HEK293 (cell line): ENCODE measurements at regions not wholly inside any gene's neighbourhood (a gene's known extent, or its start where the extent isn't known, plus 50 kb on each side); places are given as distances from the start of the nearest gene placed in this dataset.

Experiments used
- CTCF ChIA-PET: fragments of 350-600 bp; formaldehyde crosslinking; extraction: SDS; loops from one replicate; lab custom pipeline; 2021; ENCODE audit warnings: antibody characterized with exemption; lab: Yijun Ruan, JAX
- POLR2A ChIA-PET: fragments of 300-600 bp; formaldehyde crosslinking; extraction: SDS; loops from one replicate; lab custom pipeline; 2020; ENCODE audit warnings: antibody characterized with exemption, inconsistent platforms; lab: Yijun Ruan, JAX
- H3K27ac ChIP-seq: fragments of 200-500 bp; sonication (Bioruptor generic); 2 replicates; pipeline ENCODE4 v1.5.1; 2014; ENCODE audit warnings: low read depth, low read length, control low read depth, inconsistent platforms; ENCODE audit errors: extremely low read depth
- H3K36me3 ChIP-seq, 2 experiments: fragments of 200-500 bp in 1 of 2; sonication (Bioruptor generic) in 1 of 2; 1 replicate in 1 of 2; 2 replicates in 1 of 2; pipeline ENCODE4 v1.5.1; 2014 to 2017; ENCODE audit warnings: inconsistent platforms in 2 of 2, low read length in 2 of 2; ENCODE audit not compliant: control insufficient read depth in 2 of 2, insufficient read depth in 1 of 2
- H3K4me1 ChIP-seq: fragments of 200-500 bp; sonication (Bioruptor generic); 2 replicates; pipeline ENCODE4 v1.5.1; 2014; ENCODE audit warnings: mild to moderate bottlenecking, low read length, inconsistent platforms; ENCODE audit not compliant: control insufficient read depth, insufficient read depth
- H3K4me3 ChIP-seq: 2 replicates; pipeline ENCODE4 v1.5.1; 2011; ENCODE audit warnings: low read depth, mild to moderate bottlenecking, control low read depth, low read length, moderate library complexity
- H3K9me3 ChIP-seq: fragments of 200-500 bp; sonication (Bioruptor generic); 2 replicates; pipeline ENCODE4 v1.5.1; 2014; ENCODE audit warnings: low read depth, low read length, inconsistent platforms; ENCODE audit not compliant: control insufficient read depth, insufficient read depth
- EGR2 ChIP-seq: fragments of 450-650 bp; formaldehyde crosslinking; IDR thresholded peaks from 2 replicates; pipeline ENCODE4 v1.5.1; 2016; ENCODE audit warnings: low read depth, missing biosample characterization, missing genetic modification characterization
- IKZF3 ChIP-seq: fragments of 450-650 bp; IDR thresholded peaks from 2 replicates; pipeline ENCODE4 v1.5.0; 2018; ENCODE audit warnings: missing biosample characterization, mild to moderate bottlenecking, missing genetic modification characterization, moderate library complexity
- KLF7 ChIP-seq: fragments of 450-650 bp; formaldehyde crosslinking; IDR thresholded peaks from 2 replicates; pipeline ENCODE4 v1.5.1; 2016; ENCODE audit warnings: missing biosample characterization, missing genetic modification characterization, borderline replicate concordance
- KLF8 ChIP-seq: fragments of 450-650 bp; formaldehyde crosslinking; IDR thresholded peaks from 2 replicates; pipeline ENCODE4 v1.5.1; 2016; ENCODE audit warnings: missing biosample characterization, missing genetic modification characterization
- PRDM1 ChIP-seq: fragments of 450-650 bp; formaldehyde crosslinking; IDR thresholded peaks from 2 replicates; pipeline ENCODE4; 2016; ENCODE audit warnings: missing biosample characterization, missing genetic modification characterization
- TSHZ1 ChIP-seq: fragments of 450-650 bp; formaldehyde crosslinking; IDR thresholded peaks from 2 replicates; pipeline ENCODE4 v1.5.1; 2016; ENCODE audit warnings: missing biosample characterization, missing genetic modification characterization, borderline replicate concordance
- ZBTB21 ChIP-seq: fragments of 450-650 bp; formaldehyde crosslinking; IDR thresholded peaks from 2 replicates; pipeline ENCODE4 v1.5.1; 2017; ENCODE audit warnings: missing biosample characterization, missing genetic modification characterization
- ZFP69B ChIP-seq: fragments of 450-650 bp; formaldehyde crosslinking; IDR thresholded peaks from 2 replicates; pipeline ENCODE4 v1.5.1; 2016; ENCODE audit warnings: missing biosample characterization, missing genetic modification characterization
- ZNF132 ChIP-seq: fragments of 450-650 bp; formaldehyde crosslinking; IDR thresholded peaks from 2 replicates; pipeline ENCODE4 v1.5.1; 2017; ENCODE audit warnings: missing biosample characterization, missing genetic modification characterization, borderline replicate concordance
- ZNF133 ChIP-seq: fragments of 450-650 bp; formaldehyde crosslinking; IDR thresholded peaks from 2 replicates; pipeline ENCODE4 v1.5.1; 2016; ENCODE audit warnings: missing biosample characterization, missing genetic modification characterization
- ZNF202 ChIP-seq: fragments of 450-650 bp; formaldehyde crosslinking; IDR thresholded peaks from 2 replicates; pipeline ENCODE4 v1.5.1; 2016; ENCODE audit warnings: missing biosample characterization, missing genetic modification characterization, borderline replicate concordance
- ZNF366 ChIP-seq: fragments of 450-650 bp; formaldehyde crosslinking; conservative IDR thresholded peaks from 2 replicates; pipeline ENCODE4 v1.5.1; 2016; ENCODE audit warnings: missing biosample characterization, missing genetic modification characterization
- ZNF416 ChIP-seq: fragments of 450-650 bp; formaldehyde crosslinking; IDR thresholded peaks from 2 replicates; pipeline ENCODE4 v1.5.1; 2016; ENCODE audit warnings: missing biosample characterization, missing genetic modification characterization
- ZNF596 ChIP-seq: fragments of 450-650 bp; IDR thresholded peaks from 2 replicates; pipeline ENCODE4 v1.5.0; 2018; ENCODE audit warnings: missing biosample characterization, mild to moderate bottlenecking, missing genetic modification characterization, moderate library complexity
- ZNF747 ChIP-seq: fragments of 450-650 bp; formaldehyde crosslinking; IDR thresholded peaks from 2 replicates; pipeline ENCODE4 v1.5.1; 2016; ENCODE audit warnings: missing biosample characterization, missing genetic modification characterization
- ZXDB ChIP-seq: fragments of 450-650 bp; formaldehyde crosslinking; IDR thresholded peaks from 2 replicates; pipeline ENCODE4 v1.5.1; 2016; ENCODE audit warnings: missing biosample characterization, missing genetic modification characterization
- TF ChIP-seq, protein P1 (sequence below): fragments of 450-650 bp; formaldehyde crosslinking; IDR thresholded peaks from 2 replicates; pipeline ENCODE4 v1.5.1; 2016; ENCODE audit warnings: missing biosample characterization, missing genetic modification characterization

DNA sequence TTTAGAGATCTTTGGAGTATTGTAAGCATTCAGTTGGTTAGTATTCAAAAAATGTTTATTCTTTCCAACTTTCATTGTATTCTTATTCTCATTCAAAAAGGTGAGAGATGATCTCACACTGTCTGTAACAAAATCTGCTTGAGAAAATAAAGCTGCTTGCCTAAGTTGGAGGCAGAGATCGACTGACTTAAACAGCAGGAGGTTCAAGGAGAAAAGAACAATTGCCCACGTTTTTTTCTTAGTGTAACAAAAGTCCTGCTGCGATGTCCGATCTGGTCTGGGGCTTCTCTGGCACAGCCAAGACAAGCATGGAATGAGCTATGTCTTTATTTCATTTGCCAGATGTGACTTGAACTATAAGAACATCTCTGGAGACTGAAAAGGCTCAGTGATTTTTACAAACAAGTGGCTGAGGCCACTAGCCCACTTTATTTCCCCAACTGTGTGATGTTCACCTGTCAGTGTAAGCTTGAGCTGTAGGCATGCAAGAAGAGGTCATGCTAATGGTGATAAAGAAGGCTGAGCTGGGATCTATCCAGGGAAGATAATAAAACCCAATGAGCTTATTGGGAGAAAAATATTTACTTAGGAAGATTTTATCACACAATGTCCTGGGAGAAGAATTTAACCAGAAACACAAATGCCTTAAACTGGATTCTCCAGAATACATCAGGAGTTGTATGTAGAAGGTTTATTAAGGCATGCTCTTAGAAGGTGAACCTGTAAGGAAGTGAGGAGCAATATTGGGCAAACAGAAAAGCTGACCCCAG lies 580.1 kb upstream of the BTBD3 start (continued):
- no peak for TF ChIP-seq TSHZ1 (tag by site-specific recombination)
- no peak for TF ChIP-seq KLF7 (tag by site-specific recombination)
- TF ChIP-seq ZNF416 (tag by site-specific recombination), result no peak

DNA sequence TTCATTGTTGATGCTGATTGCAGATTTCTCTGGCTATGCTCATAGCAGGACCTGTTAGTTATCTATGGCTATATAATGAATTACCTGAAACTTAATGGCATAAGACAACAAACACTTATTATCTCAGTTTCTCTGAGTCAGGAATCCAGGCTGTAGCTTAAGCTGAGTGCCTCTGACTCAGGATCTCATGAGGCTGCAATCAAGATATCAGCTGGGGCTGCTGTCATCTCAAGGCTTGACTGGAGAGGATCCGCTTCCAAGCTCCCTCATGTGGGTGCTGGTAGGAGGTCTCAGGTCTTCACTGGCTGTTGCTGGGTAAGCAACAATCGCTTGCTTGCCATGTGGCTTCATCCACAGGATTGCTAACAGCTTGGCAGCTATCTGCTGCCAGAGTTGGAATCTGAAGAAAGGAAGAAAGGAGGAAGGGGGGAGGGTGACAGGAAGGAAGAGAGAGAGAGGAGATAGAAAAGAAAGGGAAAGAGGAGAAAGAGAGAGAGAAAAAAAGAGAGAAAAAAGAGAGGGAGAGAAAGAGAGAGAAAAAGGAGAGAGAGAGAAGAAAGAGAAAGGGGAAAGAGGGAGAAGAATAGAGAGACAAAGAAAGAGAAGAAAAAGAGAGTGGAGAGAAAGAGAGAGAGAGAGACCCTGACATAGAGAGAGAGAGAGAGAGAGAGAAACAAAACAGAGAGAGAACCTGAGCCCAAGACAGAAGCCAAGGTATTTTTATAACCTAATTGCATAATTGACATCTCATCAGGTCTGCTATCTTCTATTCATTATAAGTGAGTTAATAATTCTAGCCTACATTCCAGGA lies 579.0 kb upstream of the BTBD3 start:
- CTCF ChIA-PET, result no interaction called here
- TF ChIP-seq EGR2 (tag by site-specific recombination) (no peak), ZNF747 (tag by site-specific recombination) (no peak), ZXDB (no peak), ZFP69B (tag by site-specific recombination) (no peak), KLF8 (tag by site-specific recombination) (no peak), ZNF132 (tag by site-specific recombination) (no peak), ZNF202 (tag by site-specific recombination) (no peak), PRDM1 (tag by site-specific recombination) (peak; percentile 80), IKZF3 (tag by site-specific recombination) (no peak), ZNF366 (peak; percentile 41; the same call in 1 of the 2 replicates), ZNF596 (peak; percentile 90)
- TF ChIP-seq, protein P1, sequence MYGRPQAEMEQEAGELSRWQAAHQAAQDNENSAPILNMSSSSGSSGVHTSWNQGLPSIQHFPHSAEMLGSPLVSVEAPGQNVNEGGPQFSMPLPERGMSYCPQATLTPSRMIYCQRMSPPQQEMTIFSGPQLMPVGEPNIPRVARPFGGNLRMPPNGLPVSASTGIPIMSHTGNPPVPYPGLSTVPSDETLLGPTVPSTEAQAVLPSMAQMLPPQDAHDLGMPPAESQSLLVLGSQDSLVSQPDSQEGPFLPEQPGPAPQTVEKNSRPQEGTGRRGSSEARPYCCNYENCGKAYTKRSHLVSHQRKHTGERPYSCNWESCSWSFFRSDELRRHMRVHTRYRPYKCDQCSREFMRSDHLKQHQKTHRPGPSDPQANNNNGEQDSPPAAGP, result no peak
- TF ChIP-seq, all 188 proteins: peak for 3

GRCh38 chr20:11344939-11345338 lies 572.8 kb upstream of the BTBD3 start:
- TF ChIP-seq ZBTB21 (no peak), ZNF133 (tag by site-specific recombination) (no peak)
- Histone ChIP-seq H3K4me3 (no peak overlapping the region), H3K4me1 (no peaks in the 10 kb centered on the region), H3K36me3 (no peaks in the 10 kb centered on the region), H3K27ac (no peak overlapping the region), H3K9me3 (no peaks in the 10 kb centered on the region)
- POLR2A ChIA-PET, result no interaction called here
- CTCF ChIA-PET, result interaction anchor here (0.6 kb wide), 1 partner anchor 649 kb away, joined by 3 read pairs; no protein-coding TSS in a partner anchor

More for the DNA sequence above, 579.0 kb upstream of the BTBD3 start:
- H3K9me3 ChIP-seq, result no peaks in the 10 kb centered on the region
- no peaks in the 10 kb centered on the region for H3K36me3 ChIP-seq
- H3K4me1 ChIP-seq, result no peaks in the 10 kb centered on the region
- H3K27ac ChIP-seq, result no peak overlapping the region
- POLR2A ChIA-PET, result no interaction called here
- no peak overlapping the region for H3K4me3 ChIP-seq
